IMR-90 (cell line): ENCODE measurements at regions not wholly inside any gene's neighbourhood (a gene's known extent, or its start where the extent isn't known, plus 50 kb on each side); places are given as distances from the start of the nearest gene placed in this dataset.

Source experiments
- CEBPB ChIP-seq: IDR thresholded peaks from 2 replicates; pipeline ENCODE4 v1.6.1; 2012; ENCODE audit warnings: low read depth, low read length, improper control_type of control experiment
- CHD1 ChIP-seq: IDR thresholded peaks from 2 replicates; pipeline ENCODE4 v1.6.1; 2012; ENCODE audit warnings: low read depth, low read length, improper control_type of control experiment
- MAFK ChIP-seq: IDR thresholded peaks from 2 replicates; pipeline ENCODE4 v1.6.1; 2012; ENCODE audit warnings: low read depth, low read length, improper control_type of control experiment
- MAZ ChIP-seq: IDR thresholded peaks from 2 replicates; pipeline ENCODE4 v1.6.1; 2012; ENCODE audit warnings: low read depth, mild to moderate bottlenecking, low read length, improper control_type of control experiment, moderate library complexity, borderline replicate concordance
- POLR2A ChIP-seq: IDR thresholded peaks from 2 replicates; pipeline ENCODE4 v1.6.1; 2012; ENCODE audit warnings: mild to moderate bottlenecking, low read depth, low read length
- RAD21 ChIP-seq: IDR thresholded peaks from 2 replicates; pipeline ENCODE4 v1.6.1; 2012; ENCODE audit warnings: low read length, improper control_type of control experiment
- RFX5 ChIP-seq: IDR thresholded peaks from 2 replicates; pipeline ENCODE4 v1.8.0; 2012; ENCODE audit warnings: low read depth, mild to moderate bottlenecking, low read length, moderate library complexity
- TF ChIP-seq, protein P1 (sequence below): conservative IDR thresholded peaks from 2 replicates; pipeline ENCODE4 v1.5.1; 2012; ENCODE audit warnings: mild to moderate bottlenecking, low read depth, low read length, improper control_type of control experiment
- TF ChIP-seq, protein P2 (sequence below): fragments of 150-350 bp; IDR thresholded peaks from 2 replicates; pipeline ENCODE4 v1.6.1; 2016; ENCODE audit warnings: low read depth, mild to moderate bottlenecking, low read length, moderate library complexity, borderline replicate concordance

GRCh38 chr7:98496618-98497017 lies 95.7 kb upstream of the BAIAP2L1 start:
- TF ChIP-seq MAFK (no peak), RAD21 (no peak), CHD1 (no peak), RFX5 (no peak), MAZ (no peak), CEBPB (no peak), POLR2A (no peak)
- TF ChIP-seq, protein P1, sequence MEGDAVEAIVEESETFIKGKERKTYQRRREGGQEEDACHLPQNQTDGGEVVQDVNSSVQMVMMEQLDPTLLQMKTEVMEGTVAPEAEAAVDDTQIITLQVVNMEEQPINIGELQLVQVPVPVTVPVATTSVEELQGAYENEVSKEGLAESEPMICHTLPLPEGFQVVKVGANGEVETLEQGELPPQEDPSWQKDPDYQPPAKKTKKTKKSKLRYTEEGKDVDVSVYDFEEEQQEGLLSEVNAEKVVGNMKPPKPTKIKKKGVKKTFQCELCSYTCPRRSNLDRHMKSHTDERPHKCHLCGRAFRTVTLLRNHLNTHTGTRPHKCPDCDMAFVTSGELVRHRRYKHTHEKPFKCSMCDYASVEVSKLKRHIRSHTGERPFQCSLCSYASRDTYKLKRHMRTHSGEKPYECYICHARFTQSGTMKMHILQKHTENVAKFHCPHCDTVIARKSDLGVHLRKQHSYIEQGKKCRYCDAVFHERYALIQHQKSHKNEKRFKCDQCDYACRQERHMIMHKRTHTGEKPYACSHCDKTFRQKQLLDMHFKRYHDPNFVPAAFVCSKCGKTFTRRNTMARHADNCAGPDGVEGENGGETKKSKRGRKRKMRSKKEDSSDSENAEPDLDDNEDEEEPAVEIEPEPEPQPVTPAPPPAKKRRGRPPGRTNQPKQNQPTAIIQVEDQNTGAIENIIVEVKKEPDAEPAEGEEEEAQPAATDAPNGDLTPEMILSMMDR = no peak
- TF ChIP-seq, protein P2, sequence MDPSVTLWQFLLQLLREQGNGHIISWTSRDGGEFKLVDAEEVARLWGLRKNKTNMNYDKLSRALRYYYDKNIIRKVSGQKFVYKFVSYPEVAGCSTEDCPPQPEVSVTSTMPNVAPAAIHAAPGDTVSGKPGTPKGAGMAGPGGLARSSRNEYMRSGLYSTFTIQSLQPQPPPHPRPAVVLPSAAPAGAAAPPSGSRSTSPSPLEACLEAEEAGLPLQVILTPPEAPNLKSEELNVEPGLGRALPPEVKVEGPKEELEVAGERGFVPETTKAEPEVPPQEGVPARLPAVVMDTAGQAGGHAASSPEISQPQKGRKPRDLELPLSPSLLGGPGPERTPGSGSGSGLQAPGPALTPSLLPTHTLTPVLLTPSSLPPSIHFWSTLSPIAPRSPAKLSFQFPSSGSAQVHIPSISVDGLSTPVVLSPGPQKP = no peak
